ENCODE measurements at regions not wholly inside any gene's neighbourhood (a gene's known extent, or its start where the extent isn't known, plus 50 kb on each side); places are given as distances from the start of the nearest gene placed in this dataset.

GRCh38 chr9:4393806-4394523, 94.1 kb upstream of the GLIS3 start:
- Histone ChIP-seq H3K4me1 (no peaks in the 10 kb centered on the region), H3K36me3 (no peaks in the 10 kb centered on the region), H3K4me3 (ENCODE audit: low read depth, low read length) (no peak overlapping the region), H3K9me3 (no peaks in the 10 kb centered on the region), H3K27me3 (peaks cover 9% of the 10 kb centered on the region)
- DNase-seq, result no peak
- no peak for TF ChIP-seq CTCF (IDR thresholded peaks at IDR 0.05; ENCODE audit: low read depth, low read length)

GRCh38 chr9:4389755-4390154, 89.9 kb upstream of the GLIS3 start:
- no peak for DNase-seq
- H3K36me3 ChIP-seq, result no peaks in the 10 kb centered on the region
- H3K4me1 ChIP-seq, result no peaks in the 10 kb centered on the region
- TF ChIP-seq CTCF (IDR thresholded peaks at IDR 0.05; ENCODE audit: low read depth, low read length), result no peak
- no peak overlapping the region for H3K4me3 ChIP-seq (ENCODE audit: low read depth, low read length)
- H3K9me3 ChIP-seq, result no peaks in the 10 kb centered on the region
- H3K27me3 ChIP-seq, result peaks cover 9% of the 10 kb centered on the region

GRCh38 chr9:4389003-4389402, 89.1 kb upstream of the GLIS3 start:
- no peak overlapping the region for H3K4me3 ChIP-seq (ENCODE audit: low read depth, low read length)
- no peaks in the 10 kb centered on the region for H3K36me3 ChIP-seq
- no peak for TF ChIP-seq CTCF (IDR thresholded peaks at IDR 0.05; ENCODE audit: low read depth, low read length)
- H3K9me3 ChIP-seq, result no peaks in the 10 kb centered on the region
- H3K27me3 ChIP-seq, result peaks cover 9% of the 10 kb centered on the region
- H3K4me1 ChIP-seq, result no peaks in the 10 kb centered on the region
- DNase-seq, result no peak

GRCh38 chr9:4386819-4387218, 87.0 kb upstream of the GLIS3 start:
- no peak for DNase-seq
- TF ChIP-seq CTCF (IDR thresholded peaks at IDR 0.05; ENCODE audit: low read depth, low read length), result no peak
- H3K9me3 ChIP-seq, result no peaks in the 10 kb centered on the region
- H3K4me1 ChIP-seq, result no peaks in the 10 kb centered on the region
- H3K36me3 ChIP-seq, result no peaks in the 10 kb centered on the region
- H3K4me3 ChIP-seq (ENCODE audit: low read depth, low read length), result no peak overlapping the region
- H3K27me3 ChIP-seq, result no peaks in the 10 kb centered on the region

- Histone ChIP-seq H3K4me3 (ENCODE audit: low read depth, low read length) (no peak overlapping the region), H3K36me3 (no peaks in the 10 kb centered on the region), H3K4me1 (no peaks in the 10 kb centered on the region), H3K9me3 (no peaks in the 10 kb centered on the region), H3K27me3 (no peaks in the 10 kb centered on the region)
- DNase-seq, result no peak
- TF ChIP-seq CTCF (IDR thresholded peaks at IDR 0.05; ENCODE audit: low read depth, low read length), result no peak
Measured at GRCh38 chr9:4384750-4385149, 84.9 kb upstream of the GLIS3 start.

- Histone ChIP-seq H3K4me3 (ENCODE audit: low read depth, low read length) (no peak overlapping the region), H3K27me3 (no peaks in the 10 kb centered on the region), H3K9me3 (no peaks in the 10 kb centered on the region), H3K4me1 (no peaks in the 10 kb centered on the region), H3K36me3 (no peaks in the 10 kb centered on the region)
- TF ChIP-seq CTCF (IDR thresholded peaks at IDR 0.05; ENCODE audit: low read depth, low read length), result peak; percentile 20; the same call in 1 of the 2 replicates
- no peak for DNase-seq
Measured at GRCh38 chr9:4382722-4383317, 83.0 kb upstream of the GLIS3 start.
